Heart right ventricle (tissue), 16 donors: ENCODE measurements at regions not wholly inside any gene's neighbourhood (a gene's known extent, or its start where the extent isn't known, plus 50 kb on each side); places are given as distances from the start of the nearest gene placed in this dataset.

Experiments used
- ATAC-seq, 8 donors: fragments of 200-7000 bp; cut with Tn5 transposase; one replicate each; pipeline ENCODE4 v1.9.1; 2020; ENCODE audit warnings: mild to moderate bottlenecking in 8 of 8, moderate library complexity in 8 of 8, moderate number of reproducible peaks in 1 of 8
- DNase-seq, 2 donors: peaks; one replicate each; pipeline ENCODE4 v3.0.0-alpha.2; 2020
- H3K27ac ChIP-seq, 10 donors: fragments of 200-600 bp; sonication (generic) in 2 of 10; one replicate each; pipeline versions ENCODE4 v1.5.0 to v1.8.0; 2020 to 2022; ENCODE audit warnings: mild to moderate bottlenecking in 3 of 10
- H3K27me3 ChIP-seq, 7 donors: fragments of 200-600 bp; one replicate each; pipeline ENCODE4 v1.8.0; 2021 to 2022; ENCODE audit warnings: mild to moderate bottlenecking in 2 of 7
- H3K36me3 ChIP-seq, 9 donors: fragments of 200-600 bp; sonication (generic) in 1 of 9; one replicate each; pipeline versions ENCODE4 v1.5.0 to v1.8.0; 2020 to 2022; ENCODE audit warnings: mild to moderate bottlenecking in 2 of 9
- H3K4me1 ChIP-seq, 9 donors: fragments of 200-600 bp; sonication (generic) in 1 of 9; one replicate each; pipeline versions ENCODE4 v1.5.0 to v1.8.0; 2020 to 2022; ENCODE audit warnings: mild to moderate bottlenecking in 4 of 9
- H3K4me3 ChIP-seq, 10 donors: fragments of 200-600 bp; sonication (generic) in 2 of 10; one replicate each; pipeline versions ENCODE4 v1.5.0 to v1.8.0; 2020 to 2022; ENCODE audit warnings: mild to moderate bottlenecking in 7 of 10, moderate library complexity in 2 of 10
- H3K9me3 ChIP-seq, 11 donors: fragments of 200-600 bp in 10 of 11; sonication (generic) in 2 of 11; one replicate each; pipeline versions ENCODE4 v1.5.0 to v1.8.0; 2013 to 2022; ENCODE audit warnings: mild to moderate bottlenecking in 2 of 11, control low read depth in 1 of 11, moderate library complexity in 1 of 11
- CTCF ChIP-seq, 9 donors: fragments of 200-600 bp; sonication (generic) in 2 of 9; IDR thresholded peaks; one replicate each; pipeline versions ENCODE4 v1.5.0 to v1.8.0; 2021 to 2022; ENCODE audit warnings: antibody characterized with exemption in 9 of 9, mild to moderate bottlenecking in 5 of 9, moderate library complexity in 1 of 9
- WGBS, 2 donors: extraction: QIAGEN DNeasy Blood & Tissue Kit; methylation state at CpG; one replicate each; pipeline ENCODE4 v1.1.7; 2013; ENCODE audit warnings: inconsistent platforms in 1 of 2; 5-methylcytosine and 5-hydroxymethylcytosine counted together
- intact Hi-C, 10 donors: fragments of 100-400 bp; cut with DNase I; formaldehyde crosslinking; loops; one replicate each; pipeline versions ENCODE4 v1.11.1 to v1.14.2; 2022
- donor health status: Arrhythmogenic right ventricular cardiomyopathy.
- donor health status: ischemic (EF 13 %, LVEDD 7.1; RV severe dilation, severe dysfunction).
- donor health status: healthy with polysubstance abuse.
- donor health status: DM: no; HTN: yes; CAD: no.
- donor health status: DM: no; HTN: no; CAD: no.
- donor health status: ischemic (EF 25% LVEDD 6.9; RV normal size, moderate dysfunction).
- donor health status: ischemic (EF 25% LVEDD 5.7; RV mildly dilated, moderate dysfunction).
- donor health status: healthy.
- donor health status: DM: yes; HTN: yes; CAD: no.
- donor health status: Ischemic cardiomyopathy.
- donor health status: ischemic (EF 35%, LVEDD 5.7; RV mildly dilated, moderate dysfunction).
- donor health status: nonischemic (EF 11% LVEDD 7.7; RV severe dilation, severe dysfunction).
- donor health status: DM: yes; HTN: yes; CAD: no.
- donor health status: PGD.
- donor health status: ischemic (EF 29% LVEDD 5.4; RV normal size, mild dysfunction).
- donor health status: nonischemic (EF 23%, LVEDD 6.1; RV moderate dilation, normal function).

GRCh38 chr6:44670146-44670545 is 282.6 kb downstream of the CDC5L start:
- no peak for TF ChIP-seq CTCF (IDR thresholded peaks at IDR 0.05)
- WGBS, 2 donors = 91 to 93% methylated on average over 3 of the region's 3 CpGs
- ATAC-seq (no peak), DNase-seq (no peak)
- Histone ChIP-seq H3K27ac (no peak overlapping the region), H3K36me3 (no peaks in the 10 kb centered on the region), H3K9me3 (no peaks in the 10 kb centered on the region), H3K4me3 (no peak overlapping the region), H3K4me1 (no peaks in the 10 kb centered on the region), H3K27me3 (peaks cover 0 to 12% (median 6%) of the 10 kb centered on the region in 7 donors)
- intact Hi-C loops = no loop called here

GRCh38 chr6:44671333-44671732 is 283.8 kb downstream of the CDC5L start:
- ATAC-seq (no peak), DNase-seq (no peak)
- H3K27ac ChIP-seq = no peak overlapping the region
- no peaks in the 10 kb centered on the region for H3K9me3 ChIP-seq
- WGBS, 2 donors = 79 to 80% methylated on average over 4 of the region's 4 CpGs
- H3K27me3 ChIP-seq = peaks cover 0 to 14% (median 6%) of the 10 kb centered on the region in 7 donors
- no peaks in the 10 kb centered on the region for H3K4me1 ChIP-seq
- no peak overlapping the region for H3K4me3 ChIP-seq
- no peaks in the 10 kb centered on the region for H3K36me3 ChIP-seq
- intact Hi-C loops = no loop called here
- no peak for TF ChIP-seq CTCF (IDR thresholded peaks at IDR 0.05)

DNA sequence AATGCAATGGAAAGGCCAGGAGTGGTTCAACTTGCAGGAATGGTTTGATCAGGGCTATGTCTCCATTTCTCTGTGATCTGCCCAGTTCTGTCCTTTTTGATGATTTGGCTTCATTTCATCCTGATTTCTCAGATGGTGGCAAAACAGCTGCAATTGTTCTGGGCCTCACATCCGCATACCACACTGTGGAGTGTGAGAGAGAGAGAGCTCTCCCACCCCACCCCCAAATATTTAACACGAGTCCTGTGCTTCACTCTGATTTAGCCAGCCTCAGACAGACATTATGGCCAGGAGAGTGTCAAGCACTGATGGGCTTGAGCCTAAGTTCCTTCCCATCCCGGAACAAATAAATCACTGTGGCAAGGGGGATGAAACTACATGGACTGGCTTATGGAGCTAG is 284.6 kb downstream of the CDC5L start:
- intact Hi-C loops = no loop called here
- ATAC-seq = no peak
- 80 to 88% methylated on average over 3 of the region's 3 CpGs for WGBS, 2 donors

DNA sequence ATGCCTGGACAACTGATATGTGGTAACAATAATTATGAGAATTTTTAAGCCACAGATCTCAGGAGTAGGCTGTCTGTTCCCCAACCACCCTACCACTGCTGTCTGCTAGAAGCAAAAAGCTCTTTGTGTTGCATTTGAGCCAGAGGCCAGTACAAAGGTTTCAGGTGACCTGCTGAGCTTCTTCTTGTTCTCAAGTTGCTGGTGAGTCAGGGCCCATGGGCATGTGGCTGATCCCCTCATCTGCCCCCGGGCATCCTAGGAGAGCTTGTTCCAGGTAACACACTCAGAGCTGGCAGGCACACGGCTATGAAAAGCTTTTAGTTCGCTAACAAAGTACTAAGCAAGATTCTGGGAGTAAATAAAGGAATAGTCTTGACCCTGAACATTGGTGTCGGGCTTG is 285.3 kb downstream of the CDC5L start:
- DNase-seq (no peak), ATAC-seq (no peak)
- WGBS, 2 donors = 82 to 87% methylated on average over 4 of the region's 4 CpGs
- no peaks in the 10 kb centered on the region for H3K36me3 ChIP-seq
- no peaks in the 10 kb centered on the region for H3K9me3 ChIP-seq
- no peaks in the 10 kb centered on the region for H3K4me1 ChIP-seq
- no peak overlapping the region for H3K4me3 ChIP-seq
- intact Hi-C loops = no loop called here
- no peak overlapping the region for H3K27ac ChIP-seq
- H3K27me3 ChIP-seq = peaks cover 0 to 17% (median 6%) of the 10 kb centered on the region in 7 donors
- TF ChIP-seq CTCF (IDR thresholded peaks at IDR 0.05) = no peak

More for the DNA sequence above, 284.6 kb downstream of the CDC5L start:
- Histone ChIP-seq H3K27ac (no peak overlapping the region), H3K36me3 (no peaks in the 10 kb centered on the region), H3K9me3 (no peaks in the 10 kb centered on the region), H3K4me3 (no peak overlapping the region), H3K27me3 (peaks cover 0 to 17% (median 6%) of the 10 kb centered on the region in 7 donors), H3K4me1 (no peaks in the 10 kb centered on the region)
- DNase-seq = no peak
- TF ChIP-seq CTCF (IDR thresholded peaks at IDR 0.05) = no peak
